ENCODE measurements at regions not wholly inside any gene's neighbourhood (a gene's known extent, or its start where the extent isn't known, plus 50 kb on each side); places are given as distances from the start of the nearest gene placed in this dataset.

- ATAC-seq (ENCODE audit: low FRiP score in 2 of 2) (no peak), DNase-seq (no peak)
- TF ChIP-seq EP300 (IDR thresholded peaks at IDR 0.05): no peak
- TF ChIP-seq CTCF (IDR thresholded peaks at IDR 0.05): no peak
- no peak for TF ChIP-seq POLR2AphosphoS5 (IDR thresholded peaks at IDR 0.05)
- TF ChIP-seq POLR2A (IDR thresholded peaks at IDR 0.05): no peak
- WGBS, 2 donors: 87% methylated on average over 2 of the region's 2 CpGs
- Histone ChIP-seq H3K4me3 (no peak overlapping the region), H3K36me3 (no peaks in the 10 kb centered on the region), H3K9me3 (peaks cover 0 to 11% (median 4%) of the 10 kb centered on the region in 4 donors), H3K27me3 (no peaks in the 10 kb centered on the region), H3K27ac (no peak overlapping the region), H3K4me1 (no peaks in the 10 kb centered on the region)
These were observed 110.8 kb downstream of the NR4A2 start for GRCh38 chr2:156221703-156222102.

- H3K36me3 ChIP-seq: no peaks in the 10 kb centered on the region
- DNase-seq (no peak), ATAC-seq (ENCODE audit: low FRiP score in 2 of 2) (no peak)
- no peaks in the 10 kb centered on the region for H3K27me3 ChIP-seq
- H3K27ac ChIP-seq: no peak overlapping the region
- H3K9me3 ChIP-seq: peaks cover 0 to 11% (median 4%) of the 10 kb centered on the region in 4 donors
- TF ChIP-seq EP300 (IDR thresholded peaks at IDR 0.05) (no peak), POLR2AphosphoS5 (IDR thresholded peaks at IDR 0.05) (no peak), CTCF (IDR thresholded peaks at IDR 0.05) (no peak), POLR2A (IDR thresholded peaks at IDR 0.05) (no peak)
- H3K4me1 ChIP-seq: no peaks in the 10 kb centered on the region
- 74 to 87% methylated on average over 4 of the region's 4 CpGs for WGBS, 2 donors
- H3K4me3 ChIP-seq: no peak overlapping the region
These were observed 112.9 kb downstream of the NR4A2 start for GRCh38 chr2:156219491-156220100.

- no peak overlapping the region for H3K4me3 ChIP-seq
- ATAC-seq (ENCODE audit: low FRiP score in 2 of 2): no peak
- H3K9me3 ChIP-seq: no peaks in the 10 kb centered on the region
- no peak for TF ChIP-seq EP300 (IDR thresholded peaks at IDR 0.05)
- H3K27me3 ChIP-seq: no peaks in the 10 kb centered on the region
- no peak for DNase-seq
- H3K4me1 ChIP-seq: no peaks in the 10 kb centered on the region
- H3K36me3 ChIP-seq: no peaks in the 10 kb centered on the region
- WGBS, 2 donors: 57 to 63% methylated on average over 2 of the region's 2 CpGs
- no peak overlapping the region for H3K27ac ChIP-seq
These were observed 116.9 kb downstream of the NR4A2 start for GRCh38 chr2:156215656-156216055.

- DNase-seq (no peak), ATAC-seq (ENCODE audit: low FRiP score in 2 of 2) (no peak)
- TF ChIP-seq EP300 (IDR thresholded peaks at IDR 0.05) (no peak), POLR2A (IDR thresholded peaks at IDR 0.05) (no peak), CTCF (IDR thresholded peaks at IDR 0.05) (no peak), POLR2AphosphoS5 (IDR thresholded peaks at IDR 0.05) (no peak)
These were observed 121.2 kb downstream of the NR4A2 start for GRCh38 chr2:156211318-156211717.

GRCh38 chr2:156206355-156206754 lies 126.2 kb downstream of the NR4A2 start:
- TF ChIP-seq POLR2AphosphoS5 (IDR thresholded peaks at IDR 0.05) (no peak), EP300 (IDR thresholded peaks at IDR 0.05) (no peak), CTCF (IDR thresholded peaks at IDR 0.05) (no peak)
- 46 to 59% methylated on average over 2 of the region's 2 CpGs for WGBS, 2 donors
- DNase-seq: no peak
- H3K36me3 ChIP-seq: no peaks in the 10 kb centered on the region
- H3K27me3 ChIP-seq: no peaks in the 10 kb centered on the region
- no peak for ATAC-seq (ENCODE audit: low FRiP score in 2 of 2)
- no peak overlapping the region for H3K27ac ChIP-seq
- H3K4me1 ChIP-seq: no peaks in the 10 kb centered on the region
- no peak overlapping the region for H3K4me3 ChIP-seq
- H3K9me3 ChIP-seq: no peaks in the 10 kb centered on the region

More at GRCh38 chr2:156211318-156211717, 121.2 kb downstream of the NR4A2 start:
- H3K27me3 ChIP-seq: no peaks in the 10 kb centered on the region
- H3K27ac ChIP-seq: no peak overlapping the region
- no peaks in the 10 kb centered on the region for H3K36me3 ChIP-seq
- H3K4me3 ChIP-seq: no peak overlapping the region
- no peaks in the 10 kb centered on the region for H3K9me3 ChIP-seq
- H3K4me1 ChIP-seq: no peaks in the 10 kb centered on the region
